Esophagus muscularis mucosa (tissue), 4 donors: ENCODE measurements at regions not wholly inside any gene's neighbourhood (a gene's known extent, or its start where the extent isn't known, plus 50 kb on each side); places are given as distances from the start of the nearest gene placed in this dataset.

Experiments
- EP300 ChIP-seq: sonication (generic); formaldehyde crosslinking; IDR thresholded peaks from one replicate; pipeline ENCODE4 v1.6.1; 2017; ENCODE audit warnings: antibody characterized with exemption
- POLR2A ChIP-seq: fragments of 450-650 bp; IDR thresholded peaks from one replicate; pipeline ENCODE4 v1.6.1; 2017; ENCODE audit warnings: antibody characterized with exemption, moderate library complexity, mild to moderate bottlenecking, low read depth
- POLR2AphosphoS5 ChIP-seq, 2 donors: sonication (generic); formaldehyde crosslinking; IDR thresholded peaks; one replicate each; pipeline ENCODE4 v1.6.1; 2017; ENCODE audit warnings: antibody characterized with exemption in 2 of 2
- TF ChIP-seq, protein P1 (sequence below), 3 experiments: fragments of 200-600 bp in 2 of 3; fragments of 450-650 bp in 1 of 3; sonication (generic) in 2 of 3; IDR thresholded peaks; one replicate each; pipeline ENCODE4 v1.5.1; 2017 to 2019; ENCODE audit warnings: antibody characterized with exemption in 3 of 3, mild to moderate bottlenecking in 2 of 3, moderate library complexity in 1 of 3

DNA sequence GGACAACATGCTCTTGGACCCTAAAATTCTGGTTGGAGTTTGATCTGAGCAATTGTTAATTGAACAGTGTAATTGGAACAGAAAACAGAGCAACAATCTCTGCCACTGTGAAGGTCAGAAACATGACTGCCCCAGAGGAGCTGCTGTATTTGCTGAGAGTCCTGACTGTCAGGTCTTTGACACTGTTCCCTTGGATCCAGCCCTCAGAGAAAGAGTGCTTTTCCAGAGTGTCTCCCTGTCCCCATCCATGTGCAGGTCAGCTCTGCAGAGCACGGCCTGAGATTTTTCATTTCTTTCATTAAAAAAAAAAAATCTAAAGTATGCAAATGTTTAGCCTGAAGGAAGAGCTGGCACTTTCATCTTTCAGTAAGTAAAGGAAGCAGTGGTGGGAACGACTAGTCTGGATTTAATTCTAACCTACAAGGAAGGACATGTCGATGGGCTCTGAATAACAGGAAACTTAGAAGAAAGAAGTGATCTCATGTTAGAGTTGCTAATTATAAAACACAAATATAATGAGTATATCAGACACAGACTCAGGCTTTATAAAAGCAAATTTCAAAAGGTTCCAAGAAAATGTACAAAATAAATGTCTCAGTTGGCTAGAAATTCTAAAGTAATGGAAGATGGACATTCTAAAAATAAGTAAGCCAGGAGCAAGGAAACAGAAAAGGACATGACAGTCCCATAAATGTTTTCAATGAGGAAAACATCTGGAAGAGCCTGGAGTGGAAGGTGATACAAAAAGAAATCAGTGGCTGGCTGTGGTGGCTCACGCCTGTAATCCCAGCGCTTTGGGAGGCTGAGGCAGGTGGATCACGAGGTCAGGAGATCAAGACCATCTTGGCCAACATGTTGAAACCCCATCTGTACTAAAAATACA lies 876.5 kb downstream of the EPHA4 start:
- TF ChIP-seq POLR2A (no peak), POLR2AphosphoS5 (IDR thresholded peaks at IDR 0.05) (no peak), EP300 (no peak)
- TF ChIP-seq, protein P1, sequence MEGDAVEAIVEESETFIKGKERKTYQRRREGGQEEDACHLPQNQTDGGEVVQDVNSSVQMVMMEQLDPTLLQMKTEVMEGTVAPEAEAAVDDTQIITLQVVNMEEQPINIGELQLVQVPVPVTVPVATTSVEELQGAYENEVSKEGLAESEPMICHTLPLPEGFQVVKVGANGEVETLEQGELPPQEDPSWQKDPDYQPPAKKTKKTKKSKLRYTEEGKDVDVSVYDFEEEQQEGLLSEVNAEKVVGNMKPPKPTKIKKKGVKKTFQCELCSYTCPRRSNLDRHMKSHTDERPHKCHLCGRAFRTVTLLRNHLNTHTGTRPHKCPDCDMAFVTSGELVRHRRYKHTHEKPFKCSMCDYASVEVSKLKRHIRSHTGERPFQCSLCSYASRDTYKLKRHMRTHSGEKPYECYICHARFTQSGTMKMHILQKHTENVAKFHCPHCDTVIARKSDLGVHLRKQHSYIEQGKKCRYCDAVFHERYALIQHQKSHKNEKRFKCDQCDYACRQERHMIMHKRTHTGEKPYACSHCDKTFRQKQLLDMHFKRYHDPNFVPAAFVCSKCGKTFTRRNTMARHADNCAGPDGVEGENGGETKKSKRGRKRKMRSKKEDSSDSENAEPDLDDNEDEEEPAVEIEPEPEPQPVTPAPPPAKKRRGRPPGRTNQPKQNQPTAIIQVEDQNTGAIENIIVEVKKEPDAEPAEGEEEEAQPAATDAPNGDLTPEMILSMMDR (IDR thresholded peaks at IDR 0.05), result no peak
